ENCODE measurements at regions not wholly inside any gene's neighbourhood (a gene's known extent, or its start where the extent isn't known, plus 50 kb on each side); places are given as distances from the start of the nearest gene placed in this dataset.

GRCh38 chr1:22256213-22256512, 113.3 kb upstream of the WNT4 start:
- intact Hi-C loops (cut with micrococcal nuclease), result no loop called here
- ChIA-PET CTCF (interaction anchor here (0.7 to 2.3 kb wide), 3 partner anchors 17 to 296 kb away, joined by 3 to 5 read pairs (median 5); no protein-coding TSS in a partner anchor), POLR2A (interaction anchor here (0.6 kb wide), 1 partner anchor 54 kb away, joined by 4 read pairs; no protein-coding TSS in a partner anchor)
- DNase-seq (ENCODE audit: low read depth, low spot score) (no peak), FAIRE-seq (no peak)
- Histone ChIP-seq H3K79me2 (ENCODE audit: control insufficient read depth, insufficient read depth, low read length) (no peaks in the 10 kb centered on the region), H3K27ac (ENCODE audit: insufficient read depth, low read depth, low read length) (no peak overlapping the region), H3K4me2 (ENCODE audit: insufficient read depth, low read length) (no peak overlapping the region), H3K9me1 (replicated peaks; ENCODE audit: control insufficient read depth, extremely low read depth, insufficient read depth, low read length) (no peaks in the 10 kb centered on the region), H3K27me3 (ENCODE audit: control insufficient read depth in 2 of 2, insufficient read depth in 2 of 2, low read length in 2 of 2) (peaks cover 3 to 16% of the 10 kb centered on the region in 2 experiments), H3K9ac (replicated peaks; ENCODE audit: extremely low read depth, insufficient read depth, low read length) (no peak overlapping the region), H4K20me1 (replicated peaks; ENCODE audit: control insufficient read depth, extremely low read depth, insufficient read depth, low read length) (no peaks in the 10 kb centered on the region), H2AFZ (ENCODE audit: low read depth, low read length) (no peak overlapping the region), H3K9me3 (replicated peaks; ENCODE audit: control insufficient read depth, insufficient read depth, low read length) (no peaks in the 10 kb centered on the region), H3K4me1 (ENCODE audit: control insufficient read depth, extremely low read depth, insufficient read depth, low read length) (no peaks in the 10 kb centered on the region), H3K4me3 (replicated peaks in 1 of 3; ENCODE audit: insufficient read depth in 1 of 3, low read depth in 1 of 3, low read length in 3 of 3) (no peak overlapping the region), H3K36me3 (ENCODE audit: control insufficient read depth in 2 of 2, extremely low read depth in 1 of 2, insufficient read depth in 2 of 2, low read length in 2 of 2) (no peaks in the 10 kb centered on the region)
- dilution Hi-C loops (cut with MboI; ENCODE audit: extremely low pct_ligation_motif_present, low sequenced_read_pairs), result no loop called here
- no peak for TF ChIP-seq POLR2A (IDR thresholded peaks at IDR 0.05; ENCODE audit: low read depth, low read length)
- no peak for TF ChIP-seq MAX (IDR thresholded peaks at IDR 0.05; ENCODE audit: insufficient read depth, insufficient read length)
- no peak for TF ChIP-seq FOS (IDR thresholded peaks at IDR 0.05; ENCODE audit: borderline replicate concordance, insufficient read depth, low read length)
- TF ChIP-seq, protein P1, sequence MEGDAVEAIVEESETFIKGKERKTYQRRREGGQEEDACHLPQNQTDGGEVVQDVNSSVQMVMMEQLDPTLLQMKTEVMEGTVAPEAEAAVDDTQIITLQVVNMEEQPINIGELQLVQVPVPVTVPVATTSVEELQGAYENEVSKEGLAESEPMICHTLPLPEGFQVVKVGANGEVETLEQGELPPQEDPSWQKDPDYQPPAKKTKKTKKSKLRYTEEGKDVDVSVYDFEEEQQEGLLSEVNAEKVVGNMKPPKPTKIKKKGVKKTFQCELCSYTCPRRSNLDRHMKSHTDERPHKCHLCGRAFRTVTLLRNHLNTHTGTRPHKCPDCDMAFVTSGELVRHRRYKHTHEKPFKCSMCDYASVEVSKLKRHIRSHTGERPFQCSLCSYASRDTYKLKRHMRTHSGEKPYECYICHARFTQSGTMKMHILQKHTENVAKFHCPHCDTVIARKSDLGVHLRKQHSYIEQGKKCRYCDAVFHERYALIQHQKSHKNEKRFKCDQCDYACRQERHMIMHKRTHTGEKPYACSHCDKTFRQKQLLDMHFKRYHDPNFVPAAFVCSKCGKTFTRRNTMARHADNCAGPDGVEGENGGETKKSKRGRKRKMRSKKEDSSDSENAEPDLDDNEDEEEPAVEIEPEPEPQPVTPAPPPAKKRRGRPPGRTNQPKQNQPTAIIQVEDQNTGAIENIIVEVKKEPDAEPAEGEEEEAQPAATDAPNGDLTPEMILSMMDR (IDR thresholded peaks at IDR 0.05; ENCODE audit: extremely low read depth in 1 of 2, insufficient read depth in 1 of 2, low read depth in 1 of 2, low read length in 2 of 2), result no peak
- no peak for TF ChIP-seq GATA2 (IDR thresholded peaks at IDR 0.05; ENCODE audit: insufficient read depth, insufficient read length, low read depth, low read length)
- no peak for TF ChIP-seq JUN (IDR thresholded peaks at IDR 0.05; ENCODE audit: borderline replicate concordance, insufficient read depth, insufficient read length, low read depth)
- no TSS peak for BruUV-seq (replicated peaks)

Measured in endothelial cell of umbilical vein (primary cell).